A549 (cell line): ENCODE measurements at regions not wholly inside any gene's neighbourhood (a gene's known extent, or its start where the extent isn't known, plus 50 kb on each side); places are given as distances from the start of the nearest gene placed in this dataset.

Experiments used
- BHLHE40 ChIP-seq: IDR thresholded peaks from 2 replicates; pipeline ENCODE4 v1.6.1; 2012; ENCODE audit warnings: low read depth, low read length, inconsistent platforms
- CTCF ChIP-seq: fragments of >200 bp; sonication (Bioruptor Twin); formaldehyde crosslinking; IDR thresholded peaks from 3 replicates; pipeline ENCODE4 v1.5.1; 2016
- EP300 ChIP-seq, 2 experiments: fragments of >200 bp; sonication (Bioruptor Twin); formaldehyde crosslinking; IDR thresholded peaks; 2 replicates in 1 of 2; 3 replicates in 1 of 2; pipeline ENCODE4 v1.6.1; 2016 to 2017
- MAZ ChIP-seq: fragments of 150-350 bp; IDR thresholded peaks from 2 replicates; pipeline ENCODE4 v1.6.1; 2014; ENCODE audit warnings: antibody characterized with exemption, low read depth, low read length, borderline replicate concordance
- POLR2A ChIP-seq: IDR thresholded peaks from 2 replicates; pipeline ENCODE4 v1.6.1; 2012; ENCODE audit warnings: mild to moderate bottlenecking, low read length
- RAD21 ChIP-seq, 2 experiments: fragments of >200 bp in 1 of 2; sonication (Bioruptor Twin) in 1 of 2; formaldehyde crosslinking in 1 of 2; IDR thresholded peaks in 1 of 2; conservative IDR thresholded peaks in 1 of 2; 2 replicates in 1 of 2; 3 replicates in 1 of 2; pipeline ENCODE4 v1.6.1; 2012 to 2018; ENCODE audit warnings: inconsistent platforms in 1 of 2
- RARB ChIP-seq: fragments of 250-450 bp; sonication (Bioruptor Pico); IDR thresholded peaks from 2 replicates; pipeline ENCODE4 v1.8.0; 2021; ENCODE audit warnings: mild to moderate bottlenecking, moderate library complexity
- RCOR1 ChIP-seq: fragments of 150-350 bp; IDR thresholded peaks from 2 replicates; pipeline ENCODE4 v1.6.1; 2014; ENCODE audit warnings: antibody characterized with exemption, low read length, low read depth
- REST ChIP-seq: fragments of 200-600 bp; sonication (generic); IDR thresholded peaks from 2 replicates; pipeline ENCODE4 v1.6.1; 2016; ENCODE audit warnings: antibody characterized with exemption, mild to moderate bottlenecking, moderate library complexity
- TF ChIP-seq, protein P1 (sequence below): IDR thresholded peaks from 2 replicates; pipeline ENCODE4 v1.6.1; 2012

- TF ChIP-seq RCOR1 (no peak), POLR2A (no peak), CTCF (no peak), EP300 (IDR thresholded peaks at IDR 0.05) (no peak), REST (no peak), RAD21 (conservative IDR thresholded peaks at IDR 0.05 in 1 of 2, IDR thresholded peaks at IDR 0.05 in 1 of 2) (no peak), RARB (no peak), MAZ (no peak), BHLHE40 (no peak)
- TF ChIP-seq, protein P1, sequence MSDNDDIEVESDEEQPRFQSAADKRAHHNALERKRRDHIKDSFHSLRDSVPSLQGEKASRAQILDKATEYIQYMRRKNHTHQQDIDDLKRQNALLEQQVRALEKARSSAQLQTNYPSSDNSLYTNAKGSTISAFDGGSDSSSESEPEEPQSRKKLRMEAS, result no peak
These were observed 119.1 kb upstream of the FAR2 start for GRCh38 chr12:29030006-29030405.
